Aorta (tissue), 5 donors: ENCODE measurements at regions not wholly inside any gene's neighbourhood (a gene's known extent, or its start where the extent isn't known, plus 50 kb on each side); places are given as distances from the start of the nearest gene placed in this dataset.

ENCODE experiments used
- ATAC-seq: fragments of 200-7000 bp; cut with Tn5 transposase; one replicate; pipeline ENCODE4 v1.9.1; 2022; ENCODE audit warnings: moderate library complexity; ENCODE audit not compliant: low FRiP score
- DNase-seq, 2 donors: peaks; one replicate each; pipeline ENCODE4 v3.0.0-alpha.2; 2020
- H3K27ac ChIP-seq, 2 donors: one replicate each; pipeline ENCODE4 v1.5.1; 2013; ENCODE audit warnings: low read length in 2 of 2, mild to moderate bottlenecking in 2 of 2, moderate library complexity in 2 of 2, control low read depth in 1 of 2, inconsistent platforms in 1 of 2, low read depth in 1 of 2
- H3K27me3 ChIP-seq, 2 donors: one replicate each; pipeline ENCODE4 v1.6.1; 2013; ENCODE audit warnings: control low read depth in 1 of 2, low read length in 1 of 2, mild to moderate bottlenecking in 1 of 2, moderate library complexity in 1 of 2; ENCODE audit not compliant: insufficient read depth in 2 of 2, control insufficient read depth in 1 of 2
- H3K36me3 ChIP-seq, 2 donors: one replicate each; pipeline ENCODE4 v1.6.1; 2013; ENCODE audit warnings: control low read depth in 1 of 2, low read length in 1 of 2, mild to moderate bottlenecking in 1 of 2; ENCODE audit not compliant: insufficient read depth in 2 of 2, control insufficient read depth in 1 of 2
- H3K4me1 ChIP-seq, 2 donors: one replicate each; pipeline ENCODE4 v1.6.1; 2013; ENCODE audit warnings: low read length in 2 of 2, control low read depth in 1 of 2, mild to moderate bottlenecking in 1 of 2, moderate library complexity in 1 of 2; ENCODE audit not compliant: insufficient read depth in 2 of 2, control insufficient read depth in 1 of 2
- H3K4me3 ChIP-seq, 2 donors: one replicate each; pipeline ENCODE4 v1.5.1; 2013; ENCODE audit warnings: low read length in 2 of 2, control low read depth in 1 of 2, mild to moderate bottlenecking in 1 of 2
- H3K9me3 ChIP-seq: one replicate; pipeline ENCODE4 v1.6.1; 2013; ENCODE audit warnings: mild to moderate bottlenecking, low read length; ENCODE audit not compliant: control insufficient read depth
- WGBS, 2 donors: extraction: QIAGEN DNeasy Blood & Tissue Kit; methylation state at CpG; one replicate each; pipeline ENCODE4 v1.1.7; 2013; 5-methylcytosine and 5-hydroxymethylcytosine counted together
- intact Hi-C, 2 donors: fragments of 100-400 bp; cut with DNase I; formaldehyde crosslinking; loops; one replicate each; pipeline versions ENCODE4 v1.14.2 to v1.15.0; 2022
- donor health status: healthy with polysubstance abuse.
- donor health status: Bipolar disorder and iron deficiency.
- donor health status: DM: no; HTN: no; CAD: no.
- donor health status: DM: no; HTN: no; CAD: no.
- donor health status: DM: yes; HTN: yes; CAD: no.

DNA sequence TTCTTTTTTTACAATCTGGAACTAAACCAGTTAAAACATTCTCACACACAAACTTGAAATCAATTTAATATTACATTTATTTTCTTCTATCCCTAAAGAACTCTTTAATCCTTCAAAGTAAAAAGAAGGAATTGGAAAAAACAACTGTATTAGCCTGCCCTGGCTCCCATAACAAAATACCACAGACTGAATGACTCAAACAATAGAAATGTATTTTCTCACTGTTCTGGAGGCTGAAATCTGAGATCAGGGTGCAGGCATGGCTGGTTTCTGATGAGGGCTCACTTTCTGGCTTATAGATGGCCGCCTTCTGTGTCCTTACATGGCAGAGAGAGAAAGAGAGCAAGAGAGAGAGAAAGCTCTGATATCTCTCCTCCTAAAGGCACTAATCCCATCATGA lies 149.4 kb downstream of the PDGFRA start:
- Histone ChIP-seq H3K27me3 (no peaks in the 10 kb centered on the region), H3K9me3 (no peaks in the 10 kb centered on the region), H3K36me3 (no peaks in the 10 kb centered on the region), H3K4me3 (no peak overlapping the region), H3K4me1 (no peaks in the 10 kb centered on the region), H3K27ac (no peak overlapping the region)
- ATAC-seq: no peak
- intact Hi-C loops: no loop called here
- no peak for DNase-seq
- WGBS, 2 donors: 88 to 95% methylated on average over 1 of the region's 1 CpG

GRCh38 chr4:54384152-54384551 lies 155.1 kb downstream of the PDGFRA start:
- no peak overlapping the region for H3K27ac ChIP-seq
- intact Hi-C loops: loop anchor here in 1 of 2 donors (5.0 kb wide), 1 partner anchor 53 kb away; no protein-coding TSS in a partner anchor
- H3K36me3 ChIP-seq: no peaks in the 10 kb centered on the region
- 89 to 93% methylated on average over 5 of the region's 5 CpGs for WGBS, 2 donors
- DNase-seq (no peak), ATAC-seq (no peak)
- H3K9me3 ChIP-seq: no peaks in the 10 kb centered on the region
- no peaks in the 10 kb centered on the region for H3K4me1 ChIP-seq
- H3K4me3 ChIP-seq: no peak overlapping the region
- H3K27me3 ChIP-seq: no peaks in the 10 kb centered on the region

GRCh38 chr4:54384563-54384962 lies 155.5 kb downstream of the PDGFRA start:
- intact Hi-C loops: loop anchor here in 1 of 2 donors (5.0 kb wide), 1 partner anchor 53 kb away; no protein-coding TSS in a partner anchor
- 52 to 53% methylated on average over 6 of the region's 6 CpGs for WGBS, 2 donors
- peak; percentile 11 for ATAC-seq

GRCh38 chr4:54386042-54386669 lies 157.1 kb downstream of the PDGFRA start:
- H3K36me3 ChIP-seq: no peaks in the 10 kb centered on the region
- intact Hi-C loops: no loop called here
- H3K27ac ChIP-seq: no peak overlapping the region
- DNase-seq (no peak), ATAC-seq (no peak)
- 71 to 78% methylated on average over 10 of the region's 10 CpGs for WGBS, 2 donors
- no peaks in the 10 kb centered on the region for H3K9me3 ChIP-seq
- H3K4me1 ChIP-seq: no peaks in the 10 kb centered on the region
- no peaks in the 10 kb centered on the region for H3K27me3 ChIP-seq
- H3K4me3 ChIP-seq: no peak overlapping the region

More at GRCh38 chr4:54384563-54384962, 155.5 kb downstream of the PDGFRA start:
- Histone ChIP-seq H3K27ac (no peak overlapping the region), H3K9me3 (no peaks in the 10 kb centered on the region), H3K4me1 (no peaks in the 10 kb centered on the region), H3K4me3 (no peak overlapping the region), H3K27me3 (no peaks in the 10 kb centered on the region), H3K36me3 (no peaks in the 10 kb centered on the region)
- no peak for DNase-seq

DNA sequence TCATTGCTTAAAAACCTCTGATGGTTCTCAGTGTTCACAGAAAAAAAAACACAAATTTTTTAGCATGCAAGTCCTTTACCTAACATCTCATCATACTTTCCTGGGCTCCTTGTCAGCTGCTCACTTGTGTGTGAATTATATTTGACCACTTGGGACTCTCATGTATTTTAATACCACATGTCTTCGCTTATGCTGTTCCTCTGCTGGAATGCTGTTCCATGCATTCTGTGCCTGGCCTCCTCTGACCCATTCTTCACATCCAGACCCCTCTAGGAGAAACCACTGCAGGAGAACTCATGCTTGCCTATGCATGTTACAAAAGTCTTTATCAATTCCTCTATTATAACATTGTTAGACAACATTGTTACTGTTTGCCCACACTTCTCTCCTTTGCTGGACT lies 157.6 kb downstream of the PDGFRA start:
- Histone ChIP-seq H3K36me3 (no peaks in the 10 kb centered on the region), H3K4me1 (no peaks in the 10 kb centered on the region), H3K9me3 (no peaks in the 10 kb centered on the region), H3K27me3 (no peaks in the 10 kb centered on the region), H3K27ac (no peak overlapping the region), H3K4me3 (no peak overlapping the region)
- 97 to 99% methylated on average over 1 of the region's 1 CpG for WGBS, 2 donors
- ATAC-seq (no peak), DNase-seq (no peak)
- intact Hi-C loops: no loop called here

GRCh38 chr4:54390670-54391069 lies 161.6 kb downstream of the PDGFRA start:
- H3K4me1 ChIP-seq: no peaks in the 10 kb centered on the region
- no peaks in the 10 kb centered on the region for H3K9me3 ChIP-seq
- 58 to 87% methylated on average over 3 of the region's 3 CpGs for WGBS, 2 donors
- H3K4me3 ChIP-seq: no peak overlapping the region
- intact Hi-C loops: no loop called here
- no peaks in the 10 kb centered on the region for H3K36me3 ChIP-seq
- no peak overlapping the region for H3K27ac ChIP-seq
- DNase-seq: no peak
- H3K27me3 ChIP-seq: no peaks in the 10 kb centered on the region
- ATAC-seq: no peak

GRCh38 chr4:54391104-54391503 lies 162.0 kb downstream of the PDGFRA start:
- Histone ChIP-seq H3K27ac (no peak overlapping the region), H3K27me3 (no peaks in the 10 kb centered on the region), H3K4me3 (no peak overlapping the region), H3K36me3 (no peaks in the 10 kb centered on the region), H3K9me3 (no peaks in the 10 kb centered on the region), H3K4me1 (no peaks in the 10 kb centered on the region)
- DNase-seq (no peak), ATAC-seq (no peak)
- WGBS, 2 donors: 8 to 11% methylated on average over 3 of the region's 3 CpGs
- intact Hi-C loops: no loop called here

DNA sequence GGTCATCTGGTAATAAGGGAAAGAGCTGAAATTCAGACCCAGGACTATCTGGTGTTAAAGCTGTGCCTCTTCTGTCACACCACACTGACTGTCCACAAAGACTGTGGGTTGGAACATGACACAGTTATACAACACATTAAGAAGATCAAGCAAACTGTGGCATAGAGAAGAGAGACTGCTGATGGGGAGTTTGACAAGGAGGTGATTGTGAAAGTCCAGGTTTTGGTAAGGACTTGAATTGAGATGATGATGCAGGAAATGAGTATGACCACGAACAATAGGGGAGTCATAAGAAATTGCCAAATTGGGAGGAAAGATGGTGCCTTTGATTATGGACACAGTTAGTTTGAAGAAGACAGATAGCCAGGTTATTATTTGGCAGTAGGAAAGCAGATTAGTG lies 163.4 kb downstream of the PDGFRA start:
- DNase-seq: no peak
- 74 to 84% methylated on average over 1 of the region's 1 CpG for WGBS, 2 donors

GRCh38 chr4:54393243-54393642 lies 164.2 kb downstream of the PDGFRA start:
- Histone ChIP-seq H3K36me3 (no peaks in the 10 kb centered on the region), H3K27ac (no peak overlapping the region), H3K4me3 (no peak overlapping the region), H3K4me1 (no peaks in the 10 kb centered on the region), H3K27me3 (no peaks in the 10 kb centered on the region), H3K9me3 (no peaks in the 10 kb centered on the region)
- DNase-seq: no peak
- intact Hi-C loops: no loop called here
- WGBS, 2 donors: 90 to 93% methylated on average over 4 of the region's 4 CpGs
- no peak for ATAC-seq

More for the DNA sequence above, 163.4 kb downstream of the PDGFRA start:
- no peak for ATAC-seq
- no peak overlapping the region for H3K27ac ChIP-seq
- no peaks in the 10 kb centered on the region for H3K4me1 ChIP-seq
- intact Hi-C loops: no loop called here
- H3K9me3 ChIP-seq: no peaks in the 10 kb centered on the region
- H3K4me3 ChIP-seq: no peak overlapping the region
- no peaks in the 10 kb centered on the region for H3K27me3 ChIP-seq
- no peaks in the 10 kb centered on the region for H3K36me3 ChIP-seq
